A673 (cell line): ENCODE measurements at regions not wholly inside any gene's neighbourhood (a gene's known extent, or its start where the extent isn't known, plus 50 kb on each side); places are given as distances from the start of the nearest gene placed in this dataset.

ENCODE experiments used
- BruUV-seq: library from RNA; stranded (reverse); fragments of 400-500 nt; replicated peaks from 2 replicates; lab custom pipeline; 2021; lab: Mats Ljungman, UMichigan
- CTCF ChIA-PET: fragments of 300-600 bp; sonication (Branson Sonifier 250); formaldehyde crosslinking; loops from one replicate; lab custom pipeline; 2022; ENCODE audit warnings: antibody characterized with exemption; lab: Charles Lee
- POLR2A ChIA-PET: fragments of 300-600 bp; sonication (Branson Sonifier 250); formaldehyde crosslinking; loops from one replicate; lab custom pipeline; 2022; ENCODE audit warnings: antibody characterized with exemption; ENCODE audit not compliant: low non-redundant PET; lab: Charles Lee
- DNase-seq: peaks from one replicate; pipeline ENCODE4 v3.0.0-alpha.2; 2015; ENCODE audit warnings: low spot score
- H3K27ac ChIP-seq: fragments of 200-600 bp; sonication (generic); 2 replicates; pipeline ENCODE4 v1.5.1; 2016; ENCODE audit warnings: mixed run types, low read depth, mild to moderate bottlenecking, mixed read lengths, antibody characterized with exemption, low read length; ENCODE audit not compliant: poor library complexity, severe bottlenecking
- H3K27me3 ChIP-seq: fragments of 200-600 bp; sonication (generic); replicated peaks from 2 replicates; pipeline ENCODE4 v1.6.1; 2017; ENCODE audit warnings: mixed run types, low read depth, mild to moderate bottlenecking, mixed read lengths, antibody characterized with exemption, low read length; ENCODE audit not compliant: insufficient read depth, poor library complexity
- H3K36me3 ChIP-seq: fragments of 200-600 bp; sonication (generic); 2 replicates; pipeline ENCODE4 v1.6.1; 2016; ENCODE audit warnings: mixed run types, mild to moderate bottlenecking, mixed read lengths, antibody characterized with exemption, low read length; ENCODE audit not compliant: insufficient read depth, poor library complexity, severe bottlenecking
- H3K4me1 ChIP-seq: fragments of 200-600 bp; sonication (generic); 2 replicates; pipeline ENCODE4 v1.6.1; 2017; ENCODE audit warnings: mixed run types, mild to moderate bottlenecking, mixed read lengths, antibody characterized with exemption, low read length; ENCODE audit not compliant: insufficient read depth, poor library complexity, severe bottlenecking
- H3K4me3 ChIP-seq: fragments of 200-600 bp; sonication (generic); 2 replicates; pipeline ENCODE4 v1.5.1; 2016; ENCODE audit warnings: low read depth, mixed run types, mild to moderate bottlenecking, mixed read lengths, low read length; ENCODE audit not compliant: poor library complexity, severe bottlenecking
- H3K9me3 ChIP-seq: fragments of 200-600 bp; sonication (generic); 2 replicates; pipeline ENCODE4 v1.6.1; 2016; ENCODE audit warnings: mixed run types, low read depth, mild to moderate bottlenecking, mixed read lengths, antibody characterized with exemption, low read length; ENCODE audit not compliant: poor library complexity, severe bottlenecking
- EZH2 ChIP-seq: fragments of 200-600 bp; sonication (generic); IDR thresholded peaks from 2 replicates; pipeline ENCODE4 v1.6.1; 2017; ENCODE audit warnings: borderline replicate concordance, low read depth, mild to moderate bottlenecking, mixed read lengths, antibody characterized with exemption, low read length; ENCODE audit not compliant: poor library complexity, severe bottlenecking
- intact Hi-C: fragments of 100-400 bp; cut with micrococcal nuclease; formaldehyde crosslinking; loops from one replicate; pipeline ENCODE4 v1.10.0; 2022; ENCODE audit not compliant: unreplicated experiment
- TF ChIP-seq, protein P1 (sequence below): fragments of 300-800, 200-600 bp; sonication (generic); conservative IDR thresholded peaks from 2 replicates; pipeline ENCODE4 v1.5.1; 2017; ENCODE audit warnings: low read depth, mild to moderate bottlenecking, antibody characterized with exemption, low read length, moderate library complexity, mixed read lengths

- CTCF ChIA-PET, result no interaction called here
- Histone ChIP-seq H3K27ac (no peak overlapping the region), H3K36me3 (no peaks in the 10 kb centered on the region), H3K9me3 (no peaks in the 10 kb centered on the region), H3K27me3 (no peaks in the 10 kb centered on the region), H3K4me1 (peaks cover 26% of the 10 kb centered on the region), H3K4me3 (no peak overlapping the region)
- DNase-seq, result peak; percentile 80
- no TSS peak for BruUV-seq
- intact Hi-C loops, result no loop called here
- POLR2A ChIA-PET, result interaction anchor here (0.6 kb wide), 1 partner anchor 8 kb away, joined by 9 read pairs; no protein-coding TSS in a partner anchor
- no peak for TF ChIP-seq EZH2
- TF ChIP-seq, protein P1, sequence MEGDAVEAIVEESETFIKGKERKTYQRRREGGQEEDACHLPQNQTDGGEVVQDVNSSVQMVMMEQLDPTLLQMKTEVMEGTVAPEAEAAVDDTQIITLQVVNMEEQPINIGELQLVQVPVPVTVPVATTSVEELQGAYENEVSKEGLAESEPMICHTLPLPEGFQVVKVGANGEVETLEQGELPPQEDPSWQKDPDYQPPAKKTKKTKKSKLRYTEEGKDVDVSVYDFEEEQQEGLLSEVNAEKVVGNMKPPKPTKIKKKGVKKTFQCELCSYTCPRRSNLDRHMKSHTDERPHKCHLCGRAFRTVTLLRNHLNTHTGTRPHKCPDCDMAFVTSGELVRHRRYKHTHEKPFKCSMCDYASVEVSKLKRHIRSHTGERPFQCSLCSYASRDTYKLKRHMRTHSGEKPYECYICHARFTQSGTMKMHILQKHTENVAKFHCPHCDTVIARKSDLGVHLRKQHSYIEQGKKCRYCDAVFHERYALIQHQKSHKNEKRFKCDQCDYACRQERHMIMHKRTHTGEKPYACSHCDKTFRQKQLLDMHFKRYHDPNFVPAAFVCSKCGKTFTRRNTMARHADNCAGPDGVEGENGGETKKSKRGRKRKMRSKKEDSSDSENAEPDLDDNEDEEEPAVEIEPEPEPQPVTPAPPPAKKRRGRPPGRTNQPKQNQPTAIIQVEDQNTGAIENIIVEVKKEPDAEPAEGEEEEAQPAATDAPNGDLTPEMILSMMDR, result no peak
Measured at GRCh38 chr12:126708492-126708896, 1558.5 kb upstream of the TMEM132C start.

GRCh38 chr12:126718365-126718764, 1548.6 kb upstream of the TMEM132C start:
- no peaks in the 10 kb centered on the region for H3K9me3 ChIP-seq
- ChIA-PET POLR2A (no interaction called here), CTCF (no interaction called here)
- no peaks in the 10 kb centered on the region for H3K27me3 ChIP-seq
- TF ChIP-seq, protein P1, result no peak
- TF ChIP-seq EZH2, result no peak
- DNase-seq, result no peak
- no peak overlapping the region for H3K4me3 ChIP-seq
- no peaks in the 10 kb centered on the region for H3K36me3 ChIP-seq
- intact Hi-C loops, result no loop called here
- H3K27ac ChIP-seq, result no peak overlapping the region
- BruUV-seq, result no TSS peak
- no peaks in the 10 kb centered on the region for H3K4me1 ChIP-seq

DNA sequence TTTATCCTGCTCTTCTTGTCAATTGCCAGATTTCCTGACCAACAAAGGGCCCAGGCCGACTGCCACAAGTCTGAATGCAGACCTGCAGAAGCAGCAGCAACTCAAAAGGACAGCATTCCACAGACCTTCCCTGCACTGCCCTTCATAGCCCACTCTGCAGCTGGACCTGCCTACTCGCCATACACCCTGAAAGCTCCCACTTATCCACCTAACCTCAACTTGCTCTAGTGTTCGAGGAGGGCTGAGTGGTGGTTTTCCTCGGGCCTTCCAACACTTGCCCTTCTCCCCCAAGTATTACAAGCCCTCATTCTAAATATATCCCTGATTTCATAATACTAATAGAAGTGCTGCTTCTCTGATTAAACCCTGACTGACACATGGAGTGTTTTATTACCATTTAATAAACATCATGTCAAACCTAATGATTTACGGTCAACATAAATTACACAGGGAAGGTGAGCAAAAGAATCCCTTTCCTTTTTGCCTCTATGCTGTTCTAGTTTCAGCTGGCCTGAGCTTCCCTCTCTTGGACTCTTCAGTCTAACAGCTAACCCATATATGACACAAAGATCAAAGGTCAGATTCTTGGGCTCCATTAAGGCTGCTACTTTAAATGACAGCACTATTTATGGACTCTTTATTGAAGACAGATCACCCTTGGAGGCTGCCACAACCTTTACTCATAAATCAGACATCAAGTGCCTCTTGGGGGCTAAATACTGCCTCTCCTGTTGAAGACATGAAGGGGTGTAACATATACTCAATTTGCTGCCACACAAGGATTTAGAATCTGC, 1546.9 kb upstream of the TMEM132C start:
- Histone ChIP-seq H3K27me3 (no peaks in the 10 kb centered on the region), H3K9me3 (no peaks in the 10 kb centered on the region), H3K4me1 (no peaks in the 10 kb centered on the region), H3K4me3 (no peak overlapping the region), H3K27ac (no peak overlapping the region), H3K36me3 (no peaks in the 10 kb centered on the region)
- POLR2A ChIA-PET, result no interaction called here
- CTCF ChIA-PET, result no interaction called here
- no peak for DNase-seq
- BruUV-seq, result no TSS peak
- intact Hi-C loops, result no loop called here
- TF ChIP-seq, protein P1, result no peak
- TF ChIP-seq EZH2, result no peak
